WTC11 (cell line): ENCODE measurements at regions not wholly inside any gene's neighbourhood (a gene's known extent, or its start where the extent isn't known, plus 50 kb on each side); places are given as distances from the start of the nearest gene placed in this dataset.

Source experiments
- ATAC-seq: fragments of 200-7000 bp; cut with Tn5 transposase; 2 replicates; pipeline ENCODE4 v1.10.0; 2021; ENCODE audit warnings: mild to moderate bottlenecking, moderate library complexity
- CTCF ChIA-PET: fragments of 300-600 bp; sonication (Branson Sonifier 250); formaldehyde crosslinking; loops from one replicate; lab custom pipeline; 2021; ENCODE audit warnings: antibody characterized with exemption; lab: Charles Lee
- POLR2A ChIA-PET: fragments of 350-600 bp; sonication (Branson Sonifier 250); formaldehyde crosslinking; loops from one replicate; lab custom pipeline; 2021; ENCODE audit warnings: antibody characterized with exemption; lab: Charles Lee
- DNase-seq: peaks from one replicate; pipeline ENCODE4 v3.0.0; 2021; ENCODE audit warnings: low spot score
- H3K27ac Mint-ChIP-seq: 2 replicates; pipeline ENCODE4 v1.8.0; 2021; ENCODE audit warnings: mixed read lengths
- H3K27me3 Mint-ChIP-seq: 2 replicates; pipeline ENCODE4 v1.8.0; 2021; ENCODE audit warnings: low read depth, mild to moderate bottlenecking, moderate library complexity, mixed read lengths
- H3K36me3 Mint-ChIP-seq: 2 replicates; pipeline ENCODE4 v1.8.0; 2021; ENCODE audit warnings: mixed read lengths
- H3K4me1 Mint-ChIP-seq: 2 replicates; pipeline ENCODE4 v1.8.0; 2022; ENCODE audit warnings: mixed read lengths
- H3K4me3 Mint-ChIP-seq: 2 replicates; pipeline ENCODE4 v1.8.0; 2021; ENCODE audit warnings: mild to moderate bottlenecking, moderate library complexity, mixed read lengths
- H3K9me3 Mint-ChIP-seq: 2 replicates; pipeline ENCODE4 v1.8.0; 2021; ENCODE audit warnings: mixed read lengths
- CTCF ChIP-seq: fragments of 200-600 bp; IDR thresholded peaks from 2 replicates; pipeline ENCODE4 v1.8.0; 2022; ENCODE audit warnings: antibody characterized with exemption
- ESRRA ChIP-seq: sonication (generic); formaldehyde crosslinking; IDR thresholded peaks from 2 replicates; pipeline ENCODE4 v1.8.1; 2022; ENCODE audit warnings: mild to moderate bottlenecking, missing genetic modification reagents, borderline replicate concordance
- IRF2 ChIP-seq: sonication (generic); formaldehyde crosslinking; IDR thresholded peaks from 2 replicates; pipeline ENCODE4 v1.8.0; 2022; ENCODE audit warnings: low read depth, missing genetic modification reagents, borderline replicate concordance
- NFE2L1 ChIP-seq: sonication (generic); formaldehyde crosslinking; IDR thresholded peaks from 2 replicates; pipeline ENCODE4 v1.8.1; 2023; ENCODE audit warnings: missing genetic modification reagents
- NFYB ChIP-seq: sonication (generic); formaldehyde crosslinking; conservative IDR thresholded peaks from 2 replicates; pipeline ENCODE4 v1.8.0; 2022; ENCODE audit warnings: low read depth, missing genetic modification reagents
- NR3C1 ChIP-seq: sonication (generic); formaldehyde crosslinking; conservative IDR thresholded peaks from 2 replicates; pipeline ENCODE4 v1.8.1; 2023; ENCODE audit warnings: low read depth, mild to moderate bottlenecking, missing genetic modification reagents
- RELA ChIP-seq: sonication (generic); formaldehyde crosslinking; IDR thresholded peaks from 2 replicates; pipeline ENCODE4 v1.8.1; 2022; ENCODE audit warnings: missing genetic modification reagents, mild to moderate bottlenecking, borderline replicate concordance
- RORB ChIP-seq: fragments of 250-450 bp; sonication (Bioruptor Pico); IDR thresholded peaks from 2 replicates; pipeline ENCODE4 v1.9.0; 2021; ENCODE audit warnings: mild to moderate bottlenecking
- ZBTB21 ChIP-seq: sonication (generic); formaldehyde crosslinking; IDR thresholded peaks from 2 replicates; pipeline ENCODE4 v1.8.1; 2023; ENCODE audit warnings: mild to moderate bottlenecking, missing genetic modification reagents, borderline replicate concordance
- ZNF396 ChIP-seq: fragments of 250-450 bp; sonication (Bioruptor Pico); IDR thresholded peaks from 2 replicates; pipeline ENCODE4 v1.8.0; 2021; ENCODE audit warnings: mild to moderate bottlenecking, moderate library complexity, borderline replicate concordance
- ZNF512 ChIP-seq: sonication (generic); formaldehyde crosslinking; IDR thresholded peaks from 2 replicates; pipeline ENCODE4 v1.8.1; 2022; ENCODE audit warnings: missing genetic modification reagents, borderline replicate concordance
- TF ChIP-seq, protein P1 (sequence below): sonication (generic); formaldehyde crosslinking; IDR thresholded peaks from 2 replicates; pipeline ENCODE4 v1.8.0; 2023; ENCODE audit warnings: mild to moderate bottlenecking, missing genetic modification reagents
- TF ChIP-seq, protein P2 (sequence below): sonication (generic); formaldehyde crosslinking; IDR thresholded peaks from 2 replicates; pipeline ENCODE4 v1.8.0; 2023; ENCODE audit warnings: missing genetic modification reagents
- TF ChIP-seq, protein P3 (sequence below): fragments of 250-450 bp; sonication (Bioruptor Pico); conservative IDR thresholded peaks from 2 replicates; pipeline ENCODE4 v1.9.0; 2021; ENCODE audit warnings: mild to moderate bottlenecking
- TF ChIP-seq, protein P4 (sequence below): sonication (generic); formaldehyde crosslinking; IDR thresholded peaks from 2 replicates; pipeline ENCODE4 v1.8.0; 2022; ENCODE audit warnings: mild to moderate bottlenecking, missing genetic modification reagents

GRCh38 chr20:57943950-57944349 lies 234.1 kb upstream of the PMEPA1 start (continued):
- TF ChIP-seq, protein P1, sequence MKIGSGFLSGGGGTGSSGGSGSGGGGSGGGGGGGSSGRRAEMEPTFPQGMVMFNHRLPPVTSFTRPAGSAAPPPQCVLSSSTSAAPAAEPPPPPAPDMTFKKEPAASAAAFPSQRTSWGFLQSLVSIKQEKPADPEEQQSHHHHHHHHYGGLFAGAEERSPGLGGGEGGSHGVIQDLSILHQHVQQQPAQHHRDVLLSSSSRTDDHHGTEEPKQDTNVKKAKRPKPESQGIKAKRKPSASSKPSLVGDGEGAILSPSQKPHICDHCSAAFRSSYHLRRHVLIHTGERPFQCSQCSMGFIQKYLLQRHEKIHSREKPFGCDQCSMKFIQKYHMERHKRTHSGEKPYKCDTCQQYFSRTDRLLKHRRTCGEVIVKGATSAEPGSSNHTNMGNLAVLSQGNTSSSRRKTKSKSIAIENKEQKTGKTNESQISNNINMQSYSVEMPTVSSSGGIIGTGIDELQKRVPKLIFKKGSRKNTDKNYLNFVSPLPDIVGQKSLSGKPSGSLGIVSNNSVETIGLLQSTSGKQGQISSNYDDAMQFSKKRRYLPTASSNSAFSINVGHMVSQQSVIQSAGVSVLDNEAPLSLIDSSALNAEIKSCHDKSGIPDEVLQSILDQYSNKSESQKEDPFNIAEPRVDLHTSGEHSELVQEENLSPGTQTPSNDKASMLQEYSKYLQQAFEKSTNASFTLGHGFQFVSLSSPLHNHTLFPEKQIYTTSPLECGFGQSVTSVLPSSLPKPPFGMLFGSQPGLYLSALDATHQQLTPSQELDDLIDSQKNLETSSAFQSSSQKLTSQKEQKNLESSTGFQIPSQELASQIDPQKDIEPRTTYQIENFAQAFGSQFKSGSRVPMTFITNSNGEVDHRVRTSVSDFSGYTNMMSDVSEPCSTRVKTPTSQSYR (CRISPR knock-in tag), result no peak
- TF ChIP-seq, protein P2, sequence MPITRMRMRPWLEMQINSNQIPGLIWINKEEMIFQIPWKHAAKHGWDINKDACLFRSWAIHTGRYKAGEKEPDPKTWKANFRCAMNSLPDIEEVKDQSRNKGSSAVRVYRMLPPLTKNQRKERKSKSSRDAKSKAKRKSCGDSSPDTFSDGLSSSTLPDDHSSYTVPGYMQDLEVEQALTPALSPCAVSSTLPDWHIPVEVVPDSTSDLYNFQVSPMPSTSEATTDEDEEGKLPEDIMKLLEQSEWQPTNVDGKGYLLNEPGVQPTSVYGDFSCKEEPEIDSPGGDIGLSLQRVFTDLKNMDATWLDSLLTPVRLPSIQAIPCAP (CRISPR knock-in tag), result no peak
- no peak for TF ChIP-seq CTCF
- TF ChIP-seq ZNF512, result no peak

- TF ChIP-seq NFYB (CRISPR knock-in tag) (no peak), ZBTB21 (CRISPR knock-in tag) (no peak), RELA (CRISPR knock-in tag) (no peak)
- POLR2A ChIA-PET, result no interaction called here
- H3K9me3 Mint-ChIP-seq, result 0 out of 2 replicates have a peak, but pooled peaks cover 6% of the 10 kb centered on the region
- H3K4me3 Mint-ChIP-seq, result no peak overlapping the region
- no peak for ATAC-seq
- DNase-seq, result no peak
- peaks cover 11% of the 10 kb centered on the region for H3K4me1 Mint-ChIP-seq
- no peak overlapping the region for H3K27ac Mint-ChIP-seq
- no peaks in the 10 kb centered on the region for H3K36me3 Mint-ChIP-seq
- CTCF ChIA-PET, result no interaction called here
- no peaks in the 10 kb centered on the region for H3K27me3 Mint-ChIP-seq
These were observed 233.5 kb upstream of the PMEPA1 start for GRCh38 chr20:57943291-57943690.

GRCh38 chr20:57941604-57942381 lies 232.0 kb upstream of the PMEPA1 start:
- no peak overlapping the region for H3K4me3 Mint-ChIP-seq
- DNase-seq (no peak), ATAC-seq (no peak)
- no peaks in the 10 kb centered on the region for H3K27me3 Mint-ChIP-seq
- H3K4me1 Mint-ChIP-seq, result peaks cover 21% of the 10 kb centered on the region
- TF ChIP-seq RORB (CRISPR knock-in tag), result no peak
- TF ChIP-seq IRF2, result no peak
- TF ChIP-seq, protein P3, sequence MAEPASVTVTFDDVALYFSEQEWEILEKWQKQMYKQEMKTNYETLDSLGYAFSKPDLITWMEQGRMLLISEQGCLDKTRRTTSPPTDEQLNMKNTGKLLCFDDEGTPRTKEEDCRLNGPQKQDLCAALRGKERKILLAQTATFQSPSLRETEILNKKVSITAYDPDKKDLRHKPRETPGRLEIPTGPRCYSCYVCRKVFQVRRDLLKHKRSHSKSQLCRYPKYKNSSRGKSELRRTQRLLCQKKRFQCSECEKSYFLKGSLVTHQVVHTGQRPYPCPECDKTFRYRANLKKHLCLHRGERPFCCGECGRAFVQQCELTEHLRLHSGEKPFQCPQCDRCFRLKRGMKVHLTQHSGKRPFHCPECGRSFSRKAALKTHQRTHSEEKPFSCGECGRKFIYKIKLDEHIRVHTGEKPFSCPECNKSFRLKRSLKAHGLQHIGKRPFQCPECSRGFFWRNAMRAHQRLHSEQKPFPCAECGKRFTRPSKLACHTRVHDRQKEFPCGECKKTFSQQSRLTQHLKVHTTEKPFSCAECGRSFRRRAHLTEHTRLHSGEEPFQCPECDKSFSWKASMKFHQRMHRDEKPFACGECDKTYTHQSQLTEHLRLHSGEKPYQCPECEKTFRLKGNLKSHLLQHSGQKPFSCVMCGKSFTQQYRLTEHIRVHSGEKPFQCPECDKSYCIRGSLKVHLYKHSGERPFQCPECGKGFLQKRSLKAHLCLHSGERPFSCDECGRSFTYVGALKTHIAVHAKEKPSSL (CRISPR knock-in tag), result no peak
- TF ChIP-seq NR3C1 (CRISPR knock-in tag), result no peak
- TF ChIP-seq NFE2L1, result no peak
- TF ChIP-seq, protein P1 (CRISPR knock-in tag), result no peak
- TF ChIP-seq ZNF396 (CRISPR knock-in tag), result no peak
- TF ChIP-seq ESRRA, result no peak
- TF ChIP-seq, protein P4, sequence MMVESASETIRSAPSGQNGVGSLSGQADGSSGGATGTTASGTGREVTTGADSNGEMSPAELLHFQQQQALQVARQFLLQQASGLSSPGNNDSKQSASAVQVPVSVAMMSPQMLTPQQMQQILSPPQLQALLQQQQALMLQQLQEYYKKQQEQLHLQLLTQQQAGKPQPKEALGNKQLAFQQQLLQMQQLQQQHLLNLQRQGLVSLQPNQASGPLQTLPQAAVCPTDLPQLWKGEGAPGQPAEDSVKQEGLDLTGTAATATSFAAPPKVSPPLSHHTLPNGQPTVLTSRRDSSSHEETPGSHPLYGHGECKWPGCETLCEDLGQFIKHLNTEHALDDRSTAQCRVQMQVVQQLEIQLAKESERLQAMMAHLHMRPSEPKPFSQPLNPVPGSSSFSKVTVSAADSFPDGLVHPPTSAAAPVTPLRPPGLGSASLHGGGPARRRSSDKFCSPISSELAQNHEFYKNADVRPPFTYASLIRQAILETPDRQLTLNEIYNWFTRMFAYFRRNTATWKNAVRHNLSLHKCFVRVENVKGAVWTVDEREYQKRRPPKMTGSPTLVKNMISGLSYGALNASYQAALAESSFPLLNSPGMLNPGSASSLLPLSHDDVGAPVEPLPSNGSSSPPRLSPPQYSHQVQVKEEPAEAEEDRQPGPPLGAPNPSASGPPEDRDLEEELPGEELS (CRISPR knock-in tag), result no peak
- no peaks in the 10 kb centered on the region; the same call in 1 of the 2 replicates for H3K36me3 Mint-ChIP-seq
- ChIA-PET POLR2A (no interaction called here), CTCF (no interaction called here)
- H3K9me3 Mint-ChIP-seq, result peaks cover 3% of the 10 kb centered on the region
- no peak overlapping the region for H3K27ac Mint-ChIP-seq
